Activated CD8-positive, alpha-beta T cell treated with anti-CD3 and anti-CD28 coated beads, Interleukin-2, amount 10 ng/mL, durations not matched to agents 7 days and 5 days (primary cell): ENCODE measurements at regions not wholly inside any gene's neighbourhood (a gene's known extent, or its start where the extent isn't known, plus 50 kb on each side); places are given as distances from the start of the nearest gene placed in this dataset.
"Not testable (repeated sequence)": the region's sequence is repeated elsewhere in the genome, so short reads cannot be mapped to it uniquely, and the experiment has no call there.

Experiments used
- ATAC-seq: fragments of 150-1000 bp; cut with Tn5 transposase; one replicate; pipeline ENCODE4 v1.10.0; 2021; ENCODE audit warnings: moderate library complexity
- CTCF ChIA-PET: fragments of 350-600 bp; sonication (Branson Sonifier 250); formaldehyde crosslinking; loops from one replicate; lab custom pipeline; 2021; ENCODE audit warnings: antibody characterized with exemption; lab: Charles Lee
- POLR2A ChIA-PET: fragments of 350-600 bp; sonication (Branson Sonifier 250); formaldehyde crosslinking; loops from one replicate; lab custom pipeline; 2021; ENCODE audit warnings: antibody characterized with exemption; lab: Charles Lee
- DNase-seq: peaks from one replicate; pipeline ENCODE4 v3.0.0-alpha.2; 2020
- H3K27ac Mint-ChIP-seq: one replicate; pipeline ENCODE4 v1.8.0; 2021; ENCODE audit warnings: mild to moderate bottlenecking, mixed read lengths
- H3K27me3 Mint-ChIP-seq: one replicate; pipeline ENCODE4 v1.8.0; 2021; ENCODE audit warnings: low read depth, mixed read lengths
- H3K36me3 Mint-ChIP-seq: one replicate; pipeline ENCODE4 v1.8.0; 2021; ENCODE audit warnings: low read depth, mixed read lengths
- H3K4me1 Mint-ChIP-seq: one replicate; pipeline ENCODE4 v1.8.0; 2021; ENCODE audit warnings: low read depth, mixed read lengths
- H3K4me3 Mint-ChIP-seq: one replicate; pipeline ENCODE4 v1.8.0; 2021; ENCODE audit warnings: mild to moderate bottlenecking, mixed read lengths
- H3K9me3 Mint-ChIP-seq: one replicate; pipeline ENCODE4 v1.8.0; 2022; ENCODE audit warnings: mixed read lengths; ENCODE audit not compliant: insufficient read depth

GRCh38 chr10:89988361-89988760, 287.0 kb downstream of the KIF20B start:
- H3K9me3 Mint-ChIP-seq, H3K27me3 Mint-ChIP-seq, POLR2A ChIA-PET, H3K36me3 Mint-ChIP-seq, H3K4me3 Mint-ChIP-seq, CTCF ChIA-PET, DNase-seq, ATAC-seq, H3K4me1 Mint-ChIP-seq, H3K27ac Mint-ChIP-seq: not testable (repeated sequence)

- ChIA-PET POLR2A (no interaction called here), CTCF (no interaction called here)
- H3K27me3 Mint-ChIP-seq, result no peaks in the 10 kb centered on the region
- no peaks in the 10 kb centered on the region for H3K9me3 Mint-ChIP-seq
- H3K4me1 Mint-ChIP-seq, result no peaks in the 10 kb centered on the region
- H3K4me3 Mint-ChIP-seq, result no peak overlapping the region
- ATAC-seq, result no peak
- no peak for DNase-seq
- no peaks in the 10 kb centered on the region for H3K36me3 Mint-ChIP-seq
- no peak overlapping the region for H3K27ac Mint-ChIP-seq
These were observed 291.2 kb downstream of the KIF20B start for GRCh38 chr10:89992575-89992974.

GRCh38 chr10:90007226-90007625, 305.8 kb downstream of the KIF20B start:
- Mint-ChIP-seq H3K4me1 (no peaks in the 10 kb centered on the region), H3K4me3 (no peak overlapping the region), H3K9me3 (no peaks in the 10 kb centered on the region), H3K36me3 (no peaks in the 10 kb centered on the region), H3K27me3 (peaks cover 5% of the 10 kb centered on the region), H3K27ac (no peak overlapping the region)
- POLR2A ChIA-PET, result no interaction called here
- ATAC-seq (no peak), DNase-seq (no peak)
- CTCF ChIA-PET, result no interaction called here

DNA sequence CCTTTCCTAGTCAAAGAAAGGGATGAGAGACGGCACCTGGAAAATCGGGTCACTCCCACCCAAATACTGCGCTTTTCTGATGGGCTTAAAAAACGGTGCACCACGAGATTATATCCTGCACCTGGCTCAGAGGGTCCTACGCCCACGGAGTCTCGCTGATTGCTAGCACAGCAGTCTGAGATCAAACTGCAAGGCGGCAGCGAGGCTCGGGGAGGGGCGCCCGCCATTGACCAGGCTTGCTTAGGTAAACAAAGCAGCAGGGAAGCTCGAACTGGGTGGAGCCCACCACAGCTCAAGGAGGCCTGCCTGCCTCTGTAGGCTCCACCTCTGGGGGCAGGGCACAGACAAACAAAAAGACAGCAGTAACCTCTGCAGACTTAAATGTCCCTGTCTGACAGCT, 309.9 kb downstream of the KIF20B start:
- H3K9me3 Mint-ChIP-seq, H3K36me3 Mint-ChIP-seq, H3K4me1 Mint-ChIP-seq, H3K4me3 Mint-ChIP-seq, DNase-seq, POLR2A ChIA-PET, CTCF ChIA-PET, H3K27me3 Mint-ChIP-seq, ATAC-seq, H3K27ac Mint-ChIP-seq: not testable (repeated sequence)

- ChIA-PET CTCF (no interaction called here), POLR2A (no interaction called here)
- Mint-ChIP-seq H3K27me3 (no peaks in the 10 kb centered on the region), H3K4me1 (no peaks in the 10 kb centered on the region), H3K36me3 (no peaks in the 10 kb centered on the region), H3K9me3 (no peaks in the 10 kb centered on the region), H3K4me3 (no peak overlapping the region), H3K27ac (no peak overlapping the region)
- ATAC-seq (no peak), DNase-seq (no peak)
These were observed 317.4 kb downstream of the KIF20B start for GRCh38 chr10:90018819-90019218.

DNA sequence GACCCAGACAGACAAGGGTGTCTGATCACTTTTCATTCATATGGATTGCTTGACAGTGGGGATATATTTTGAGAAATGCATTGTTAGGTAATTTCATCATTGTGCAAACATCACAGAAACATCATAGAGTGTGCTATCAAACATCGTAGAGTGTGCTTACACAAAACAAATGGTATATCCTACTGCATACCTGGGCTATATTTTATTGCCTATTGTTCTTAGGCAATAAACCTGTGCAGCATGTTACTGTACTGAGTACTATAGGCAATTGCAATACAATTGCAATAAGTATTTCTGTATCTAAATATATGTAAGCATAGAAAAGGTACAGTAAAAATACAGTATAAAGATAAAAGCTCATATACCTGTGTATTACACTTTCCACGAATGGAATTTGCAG, 319.1 kb downstream of the KIF20B start:
- CTCF ChIA-PET, result no interaction called here
- no peak overlapping the region for H3K4me3 Mint-ChIP-seq
- H3K27me3 Mint-ChIP-seq, result no peaks in the 10 kb centered on the region
- no peak for DNase-seq
- ATAC-seq, result no peak
- no peaks in the 10 kb centered on the region for H3K9me3 Mint-ChIP-seq
- H3K36me3 Mint-ChIP-seq, result no peaks in the 10 kb centered on the region
- H3K27ac Mint-ChIP-seq, result no peak overlapping the region
- POLR2A ChIA-PET, result no interaction called here
- no peaks in the 10 kb centered on the region for H3K4me1 Mint-ChIP-seq

GRCh38 chr10:90023950-90024349, 322.6 kb downstream of the KIF20B start:
- Mint-ChIP-seq H3K36me3 (no peaks in the 10 kb centered on the region), H3K27me3 (no peaks in the 10 kb centered on the region), H3K27ac (no peak overlapping the region), H3K9me3 (no peaks in the 10 kb centered on the region), H3K4me3 (no peak overlapping the region), H3K4me1 (no peaks in the 10 kb centered on the region)
- DNase-seq, result no peak
- CTCF ChIA-PET, result no interaction called here
- no peak for ATAC-seq
- POLR2A ChIA-PET, result no interaction called here

DNA sequence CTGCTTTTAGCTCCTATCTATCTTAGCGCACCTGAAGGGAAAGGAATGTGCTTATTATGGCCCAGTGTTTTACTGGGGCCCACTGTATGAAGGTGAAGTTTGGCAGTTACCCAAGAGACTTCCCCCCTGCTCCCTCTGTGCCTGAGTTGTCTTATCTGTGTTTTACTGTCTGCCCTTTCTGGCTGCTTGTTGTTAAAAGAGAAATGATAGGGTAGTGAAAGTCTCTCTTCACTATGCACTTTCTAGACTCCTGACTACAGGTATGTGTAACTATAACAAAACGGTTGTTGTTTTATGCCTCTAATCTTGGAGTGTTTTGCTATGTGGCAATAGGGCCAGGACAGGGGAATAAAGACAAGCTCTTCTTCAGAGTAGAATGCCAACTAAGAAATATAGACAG, 326.9 kb downstream of the KIF20B start:
- DNase-seq (no peak), ATAC-seq (no peak)
- Mint-ChIP-seq H3K9me3 (no peaks in the 10 kb centered on the region), H3K4me1 (no peaks in the 10 kb centered on the region), H3K36me3 (no peaks in the 10 kb centered on the region), H3K27ac (no peak overlapping the region), H3K27me3 (no peaks in the 10 kb centered on the region), H3K4me3 (no peak overlapping the region)
- ChIA-PET POLR2A (no interaction called here), CTCF (no interaction called here)

- no peak for DNase-seq
- Mint-ChIP-seq H3K9me3 (no peaks in the 10 kb centered on the region), H3K36me3 (no peaks in the 10 kb centered on the region), H3K27me3 (no peaks in the 10 kb centered on the region), H3K4me3 (no peak overlapping the region), H3K27ac (no peak overlapping the region), H3K4me1 (no peaks in the 10 kb centered on the region)
- CTCF ChIA-PET, result no interaction called here
- no peak for ATAC-seq
- POLR2A ChIA-PET, result no interaction called here
These were observed 330.4 kb downstream of the KIF20B start for GRCh38 chr10:90031776-90032175.

DNA sequence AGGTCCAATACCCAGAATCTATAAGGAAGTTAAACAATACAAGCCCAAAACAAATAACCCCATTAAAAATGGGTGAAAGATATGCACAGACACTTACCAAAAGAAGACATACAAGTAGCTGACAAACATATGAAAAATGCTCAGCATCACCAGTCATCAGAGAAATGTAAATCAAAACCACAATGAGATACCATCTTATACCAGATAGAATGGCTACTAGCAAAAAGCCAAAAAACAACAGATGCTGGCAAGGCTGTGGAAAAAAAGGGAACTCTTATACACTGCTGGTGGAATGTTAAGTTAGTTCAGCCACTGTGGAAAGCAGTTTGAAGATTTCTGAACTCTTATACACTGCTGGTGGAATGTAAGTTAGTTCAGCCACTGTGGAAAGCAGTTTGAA, 331.1 kb downstream of the KIF20B start:
- ChIA-PET CTCF (no interaction called here), POLR2A (no interaction called here)
- no peak for ATAC-seq
- Mint-ChIP-seq H3K4me3 (no peak overlapping the region), H3K36me3 (no peaks in the 10 kb centered on the region), H3K27me3 (no peaks in the 10 kb centered on the region), H3K4me1 (no peaks in the 10 kb centered on the region), H3K9me3 (no peaks in the 10 kb centered on the region), H3K27ac (no peak overlapping the region)
- DNase-seq, result no peak

DNA sequence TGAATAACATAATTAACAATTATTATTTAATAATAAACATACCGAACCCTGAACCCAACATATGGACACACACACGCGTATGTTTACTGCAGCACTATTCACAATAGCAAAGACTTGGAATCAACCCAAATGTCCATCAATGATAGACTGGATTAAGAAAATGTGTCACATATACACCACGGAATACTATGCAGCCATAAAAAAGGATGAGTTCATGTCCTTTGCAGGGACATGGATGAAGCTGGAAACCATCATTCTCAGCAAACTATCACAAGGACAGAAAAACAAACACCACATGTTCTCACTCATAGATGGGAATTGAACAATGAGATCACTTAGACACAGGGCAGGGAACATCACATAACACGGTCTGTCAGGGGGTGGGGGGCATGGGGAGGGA, 333.5 kb downstream of the KIF20B start:
- CTCF ChIA-PET, H3K27me3 Mint-ChIP-seq, POLR2A ChIA-PET, H3K9me3 Mint-ChIP-seq, H3K27ac Mint-ChIP-seq, DNase-seq, H3K36me3 Mint-ChIP-seq, ATAC-seq, H3K4me1 Mint-ChIP-seq, H3K4me3 Mint-ChIP-seq: not testable (repeated sequence)

- no peaks in the 10 kb centered on the region for H3K36me3 Mint-ChIP-seq
- CTCF ChIA-PET, result no interaction called here
These were observed 340.2 kb downstream of the KIF20B start for GRCh38 chr10:90041585-90041984.

DNA sequence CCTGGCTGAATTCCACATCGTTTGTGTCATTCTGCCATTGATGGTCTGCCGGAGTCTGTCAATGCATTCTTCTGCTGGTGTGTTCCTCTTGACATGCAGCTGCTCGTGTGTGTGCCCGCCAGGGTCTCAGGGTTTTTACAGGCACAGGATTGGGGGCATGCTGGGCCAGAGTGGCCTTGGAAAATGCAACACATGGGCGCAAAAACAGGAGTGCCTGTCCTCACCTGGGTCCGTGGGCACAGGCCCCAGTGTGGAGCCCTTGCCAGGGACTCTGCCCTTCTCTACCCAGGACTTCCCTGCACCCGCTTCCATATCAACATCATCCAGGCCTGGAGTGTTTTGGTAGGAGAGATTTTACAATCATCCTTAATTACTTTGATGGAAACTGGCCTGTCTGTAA, 340.7 kb downstream of the KIF20B start:
- Mint-ChIP-seq H3K4me3 (no peak overlapping the region), H3K27ac (no peak overlapping the region), H3K36me3 (no peaks in the 10 kb centered on the region), H3K4me1 (no peaks in the 10 kb centered on the region), H3K9me3 (no peaks in the 10 kb centered on the region), H3K27me3 (no peaks in the 10 kb centered on the region)
- ChIA-PET POLR2A (no interaction called here), CTCF (no interaction called here)
- DNase-seq (no peak), ATAC-seq (no peak)

More at GRCh38 chr10:90041585-90041984, 340.2 kb downstream of the KIF20B start:
- DNase-seq (no peak), ATAC-seq (no peak)
- no peak overlapping the region for H3K4me3 Mint-ChIP-seq
- no peaks in the 10 kb centered on the region for H3K4me1 Mint-ChIP-seq
- POLR2A ChIA-PET, result no interaction called here
- no peaks in the 10 kb centered on the region for H3K9me3 Mint-ChIP-seq
- H3K27ac Mint-ChIP-seq, result no peak overlapping the region
- no peaks in the 10 kb centered on the region for H3K27me3 Mint-ChIP-seq
